GM18907 (cell line): ENCODE measurements at regions not wholly inside any gene's neighbourhood (a gene's known extent, or its start where the extent isn't known, plus 50 kb on each side); places are given as distances from the start of the nearest gene placed in this dataset.
"Not testable (repeated sequence)": the region's sequence is repeated elsewhere in the genome, so short reads cannot be mapped to it uniquely, and the experiment has no call there.

Experiments used
- ATAC-seq: cut with Tn5 transposase; IDR thresholded peaks from one replicate; pipeline ENCODE4 v1.9.1; 2021; ENCODE audit warnings: mild to moderate bottlenecking, moderate library complexity; ENCODE audit not compliant: unreplicated experiment

- no peak for ATAC-seq
These were observed 146.1 kb upstream of the ZEB2 start for GRCh38 chr2:144666032-144666431.

GRCh38 chr2:144663207-144663606 lies 143.3 kb upstream of the ZEB2 start:
- ATAC-seq = no peak

- ATAC-seq = no peak
These were observed 140.8 kb upstream of the ZEB2 start for GRCh38 chr2:144660518-144661316.

- ATAC-seq = peak; percentile 46
These were observed 139.9 kb upstream of the ZEB2 start for GRCh38 chr2:144659731-144660275.

GRCh38 chr2:144654523-144654922 lies 134.6 kb upstream of the ZEB2 start:
- ATAC-seq = no peak

- no peak for ATAC-seq
These were observed 131.0 kb upstream of the ZEB2 start for GRCh38 chr2:144650907-144651306.

- ATAC-seq = no peak
These were observed 129.0 kb upstream of the ZEB2 start for GRCh38 chr2:144648837-144649465.

- no peak for ATAC-seq
These were observed 125.3 kb upstream of the ZEB2 start for GRCh38 chr2:144645083-144645778.

GRCh38 chr2:144644549-144644948 lies 124.6 kb upstream of the ZEB2 start:
- no peak for ATAC-seq

GRCh38 chr2:144643537-144644336 lies 123.8 kb upstream of the ZEB2 start:
- no peak for ATAC-seq

- ATAC-seq = no peak
These were observed 122.9 kb upstream of the ZEB2 start for GRCh38 chr2:144642856-144643255.

GRCh38 chr2:144642131-144642530 lies 122.2 kb upstream of the ZEB2 start:
- ATAC-seq = no peak

- ATAC-seq = not testable (repeated sequence)
These were observed 118.3 kb upstream of the ZEB2 start for GRCh38 chr2:144638250-144638649.

- ATAC-seq = not testable (repeated sequence)
These were observed 116.9 kb upstream of the ZEB2 start for GRCh38 chr2:144636860-144637259.

GRCh38 chr2:144632809-144633208 lies 112.9 kb upstream of the ZEB2 start:
- no peak for ATAC-seq

- ATAC-seq = no peak
These were observed 111.7 kb upstream of the ZEB2 start for GRCh38 chr2:144631636-144632035.

- ATAC-seq = peak; percentile 98
These were observed 110.7 kb upstream of the ZEB2 start for GRCh38 chr2:144630459-144631215.

GRCh38 chr2:144629935-144630334 lies 110.0 kb upstream of the ZEB2 start:
- no peak for ATAC-seq

- ATAC-seq = no peak
These were observed 108.6 kb upstream of the ZEB2 start for GRCh38 chr2:144628566-144628965.

- ATAC-seq = no peak
These were observed 105.7 kb upstream of the ZEB2 start for GRCh38 chr2:144625626-144626025.
